SJCRH30 (cell line): ENCODE measurements at regions not wholly inside any gene's neighbourhood (a gene's known extent, or its start where the extent isn't known, plus 50 kb on each side); places are given as distances from the start of the nearest gene placed in this dataset.
A peak's percentile ranks its signal among the peaks of the same experiment; 100 is the strongest.
"Not testable (repeated sequence)": the region's sequence is repeated elsewhere in the genome, so short reads cannot be mapped to it uniquely, and the experiment has no call there.

Experiments
- DNase-seq, 2 experiments: peaks; one replicate each; pipeline ENCODE4 v3.0.0-alpha.2; 2015 to 2020
- H3K27ac ChIP-seq: fragments of 250-450 bp; sonication (Bioruptor Pico); 2 replicates; pipeline ENCODE4 v1.5.1; 2020; ENCODE audit warnings: mild to moderate bottlenecking, moderate library complexity
- H3K27me3 ChIP-seq: fragments of 250-450 bp; sonication (Bioruptor Pico); 2 replicates; pipeline ENCODE4 v1.5.1; 2020; ENCODE audit warnings: mild to moderate bottlenecking, moderate library complexity
- H3K36me3 ChIP-seq: fragments of 250-450 bp; sonication (Bioruptor Pico); 2 replicates; pipeline ENCODE4 v1.5.1; 2020; ENCODE audit warnings: mild to moderate bottlenecking, moderate library complexity
- H3K4me1 ChIP-seq: fragments of 250-450 bp; sonication (Bioruptor Pico); 2 replicates; pipeline ENCODE4 v1.5.1; 2020; ENCODE audit warnings: mild to moderate bottlenecking, moderate library complexity
- H3K4me3 ChIP-seq: fragments of 250-450 bp; sonication (Bioruptor Pico); 2 replicates; pipeline ENCODE4 v1.5.1; 2020; ENCODE audit warnings: mild to moderate bottlenecking, moderate library complexity
- H3K9me3 ChIP-seq: fragments of 250-450 bp; sonication (Bioruptor Pico); replicated peaks from 2 replicates; pipeline ENCODE4 v1.5.1; 2020; ENCODE audit warnings: mild to moderate bottlenecking, moderate library complexity

- H3K27ac ChIP-seq: no peak overlapping the region
- H3K9me3 ChIP-seq: peaks cover 6% of the 10 kb centered on the region; the same call in 1 of the 2 replicates
- H3K4me1 ChIP-seq: no peaks in the 10 kb centered on the region
- no peaks in the 10 kb centered on the region for H3K27me3 ChIP-seq
- no peak overlapping the region for H3K4me3 ChIP-seq
- no peaks in the 10 kb centered on the region for H3K36me3 ChIP-seq
- DNase-seq: peak; percentile 12 to 37
These were observed 57.1 kb upstream of the KMT2E start for GRCh38 chr7:104956753-104957450.

DNA sequence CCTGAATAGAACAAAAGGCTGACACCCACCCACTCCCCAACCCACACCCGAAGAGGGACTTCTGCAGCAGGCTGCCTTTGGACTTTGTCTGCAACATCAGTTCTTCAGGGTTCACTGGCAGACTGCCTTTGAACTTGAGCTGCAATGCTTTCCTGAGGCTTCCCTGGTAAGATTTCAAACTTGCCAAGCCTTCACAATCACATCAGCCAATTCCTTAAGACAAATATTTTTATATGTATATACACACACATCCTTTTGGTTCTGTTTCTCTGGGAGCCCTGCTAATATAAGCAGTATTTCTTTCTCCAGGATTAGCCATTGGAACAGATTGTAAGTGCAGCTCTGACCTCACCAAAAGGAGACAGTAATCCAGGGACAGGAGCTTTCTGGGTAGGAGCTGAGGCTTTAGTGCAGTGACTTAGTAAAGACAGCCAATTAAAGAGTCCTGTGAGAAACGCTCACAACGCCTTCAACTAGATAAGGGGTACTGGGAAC is 55.6 kb upstream of the KMT2E start:
- Histone ChIP-seq H3K27me3 (no peaks in the 10 kb centered on the region), H3K27ac (no peak overlapping the region), H3K9me3 (peaks cover 8% of the 10 kb centered on the region; the same call in 1 of the 2 replicates), H3K36me3 (no peaks in the 10 kb centered on the region), H3K4me3 (no peak overlapping the region), H3K4me1 (no peaks in the 10 kb centered on the region)
- no peak for DNase-seq

DNA sequence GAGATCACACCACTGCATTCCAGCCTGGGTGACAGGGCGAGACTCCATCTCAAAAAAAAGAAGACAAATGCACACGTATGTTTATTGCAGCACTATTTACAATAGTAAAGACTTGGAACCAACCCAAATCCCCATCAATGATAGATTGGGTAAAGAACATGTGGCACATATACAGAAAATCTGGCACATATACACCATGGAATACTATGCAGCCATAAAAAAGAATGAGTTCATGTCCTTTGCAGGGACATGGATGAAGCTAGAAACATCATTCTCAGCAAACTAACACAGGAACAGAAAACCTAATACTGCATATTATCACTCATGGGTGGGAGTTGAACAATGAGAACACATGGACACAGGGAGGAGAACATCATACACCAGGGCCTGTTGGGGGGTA is 54.5 kb upstream of the KMT2E start:
- H3K36me3 ChIP-seq, DNase-seq, H3K27ac ChIP-seq: not testable (repeated sequence)

DNA sequence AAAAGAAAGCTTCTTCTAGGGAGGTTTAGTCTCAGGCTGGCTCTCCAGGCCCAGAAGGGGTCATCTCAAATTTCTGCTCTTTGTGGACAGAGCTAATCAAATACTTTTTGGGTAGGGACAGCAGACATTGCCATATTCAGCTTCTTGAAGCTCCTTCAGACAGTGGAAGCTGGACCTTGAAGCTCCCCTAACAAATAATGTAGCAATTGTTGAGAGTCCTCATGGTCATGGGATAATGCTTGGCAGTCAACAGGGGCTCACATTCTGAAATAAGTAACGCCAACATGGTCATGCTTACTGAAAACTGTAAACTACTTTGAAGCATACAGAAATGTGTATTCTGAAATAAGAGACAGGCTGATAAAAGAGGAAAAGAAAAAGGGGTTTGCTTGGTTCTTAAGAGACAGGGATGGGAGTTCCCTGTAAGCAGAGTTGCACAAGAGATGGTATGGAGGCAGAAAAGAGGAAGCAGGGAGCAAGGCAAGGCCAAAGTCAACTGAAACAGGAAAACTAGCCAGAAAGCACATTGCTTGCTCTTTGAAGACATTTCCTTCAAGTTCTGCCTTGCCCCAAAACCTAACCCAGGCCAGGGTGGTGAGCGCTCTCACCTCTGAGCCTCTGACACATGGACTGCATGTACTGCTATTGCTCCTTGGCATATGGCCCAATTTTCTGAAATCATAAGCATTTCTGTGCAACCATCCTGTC is 53.1 kb upstream of the KMT2E start:
- peaks cover 14% of the 10 kb centered on the region; the same call in 1 of the 2 replicates for H3K9me3 ChIP-seq
- no peak overlapping the region for H3K4me3 ChIP-seq
- no peak overlapping the region for H3K27ac ChIP-seq
- no peaks in the 10 kb centered on the region for H3K27me3 ChIP-seq
- H3K36me3 ChIP-seq: no peaks in the 10 kb centered on the region
- no peak for DNase-seq
- H3K4me1 ChIP-seq: 0 out of 2 replicates have a peak, but pooled peaks cover 2% of the 10 kb centered on the region

More for the DNA sequence above, 54.5 kb upstream of the KMT2E start:
- not testable (repeated sequence) for H3K4me1 ChIP-seq, H3K4me3 ChIP-seq, H3K27me3 ChIP-seq
- peaks cover 14% of the 10 kb centered on the region; the same call in 1 of the 2 replicates for H3K9me3 ChIP-seq

DNA sequence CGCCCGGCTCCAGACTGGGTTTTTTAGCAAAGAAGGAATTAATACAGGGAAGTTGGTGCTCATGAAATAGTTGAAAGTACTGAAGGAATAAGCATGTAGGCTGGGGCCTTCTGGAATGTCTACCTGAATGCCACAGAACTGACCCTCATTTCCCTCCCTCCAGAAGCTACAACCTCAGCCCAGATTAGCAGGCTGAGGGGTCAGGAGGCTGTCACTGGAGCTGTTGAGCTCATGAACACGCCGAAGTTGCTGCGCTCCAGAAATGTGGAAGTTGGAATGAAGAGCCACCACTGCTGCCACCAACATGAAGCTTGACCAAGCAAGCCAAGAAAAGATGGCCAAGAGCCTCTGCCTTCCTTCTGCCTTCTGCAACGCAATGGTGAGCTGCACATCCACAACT is 52.2 kb upstream of the KMT2E start:
- Histone ChIP-seq H3K4me3 (no peak overlapping the region), H3K4me1 (0 out of 2 replicates have a peak, but pooled peaks cover 2% of the 10 kb centered on the region), H3K9me3 (peaks cover 8% of the 10 kb centered on the region; the same call in 1 of the 2 replicates), H3K27me3 (no peaks in the 10 kb centered on the region), H3K36me3 (no peaks in the 10 kb centered on the region), H3K27ac (no peak overlapping the region)
- DNase-seq: no peak

DNA sequence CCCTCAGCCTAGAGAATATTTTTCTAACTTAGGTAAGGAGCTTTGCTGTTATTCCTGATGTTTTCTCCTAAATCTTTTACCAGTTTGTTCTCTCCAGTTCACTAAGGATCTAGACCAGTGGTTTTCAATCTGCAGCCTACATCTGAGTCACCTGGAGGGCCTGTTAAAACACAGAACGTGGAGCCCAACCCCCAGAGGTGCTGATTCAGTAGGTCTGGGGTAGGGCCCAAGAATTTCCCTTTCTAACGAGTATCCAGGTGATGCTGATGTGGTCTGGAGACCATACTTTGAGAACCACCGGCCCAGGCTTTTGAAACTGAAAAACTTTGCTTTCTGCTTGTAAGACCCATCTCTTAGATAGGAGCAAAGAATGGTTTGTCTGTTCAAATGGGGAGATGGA is 51.2 kb upstream of the KMT2E start:
- no peak overlapping the region for H3K4me3 ChIP-seq
- peaks cover 8% of the 10 kb centered on the region; the same call in 1 of the 2 replicates for H3K9me3 ChIP-seq
- 0 out of 2 replicates have a peak, but pooled peaks cover 2% of the 10 kb centered on the region for H3K4me1 ChIP-seq
- no peaks in the 10 kb centered on the region for H3K36me3 ChIP-seq
- no peaks in the 10 kb centered on the region for H3K27me3 ChIP-seq
- H3K27ac ChIP-seq: no peak overlapping the region
- DNase-seq: no peak

GRCh38 chr7:104963378-104963990 is 50.5 kb upstream of the KMT2E start:
- peaks cover 8% of the 10 kb centered on the region; the same call in 1 of the 2 replicates for H3K9me3 ChIP-seq
- H3K36me3 ChIP-seq: no peaks in the 10 kb centered on the region
- no peaks in the 10 kb centered on the region for H3K27me3 ChIP-seq
- H3K4me1 ChIP-seq: 0 out of 2 replicates have a peak, but pooled peaks cover 2% of the 10 kb centered on the region
- DNase-seq: no peak
- H3K4me3 ChIP-seq: no peak overlapping the region
- H3K27ac ChIP-seq: no peak overlapping the region

DNA sequence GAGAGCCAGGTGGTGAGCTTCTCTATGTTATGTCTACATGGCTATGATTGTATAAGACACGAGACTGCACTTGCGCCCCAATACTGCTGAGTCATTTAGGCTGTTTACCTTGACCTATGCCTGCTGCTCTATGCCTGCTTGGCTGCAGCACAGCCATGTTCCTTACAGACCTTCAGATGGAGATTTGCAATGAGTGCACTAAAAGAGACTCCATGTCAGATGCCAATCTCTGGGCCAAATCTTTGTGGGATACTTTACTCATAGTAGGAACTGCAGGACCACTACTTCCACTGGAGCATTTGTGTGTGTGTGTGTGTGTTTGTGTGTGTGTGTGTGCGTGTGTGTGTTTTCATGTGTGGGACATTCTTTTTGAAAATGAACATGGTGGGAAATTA is 50.0 kb upstream of the KMT2E start:
- 0 out of 2 replicates have a peak, but pooled peaks cover 2% of the 10 kb centered on the region for H3K4me1 ChIP-seq
- no peaks in the 10 kb centered on the region for H3K27me3 ChIP-seq
- no peak for DNase-seq
- H3K27ac ChIP-seq: no peak overlapping the region
- H3K9me3 ChIP-seq: peaks cover 8% of the 10 kb centered on the region; the same call in 1 of the 2 replicates
- no peaks in the 10 kb centered on the region for H3K36me3 ChIP-seq
- no peak overlapping the region for H3K4me3 ChIP-seq
